Heart right ventricle (tissue), 16 donors: ENCODE measurements at regions not wholly inside any gene's neighbourhood (a gene's known extent, or its start where the extent isn't known, plus 50 kb on each side); places are given as distances from the start of the nearest gene placed in this dataset.

Experiments used
- ATAC-seq, 8 donors: fragments of 200-7000 bp; cut with Tn5 transposase; one replicate each; pipeline ENCODE4 v1.9.1; 2020; ENCODE audit warnings: mild to moderate bottlenecking in 8 of 8, moderate library complexity in 8 of 8, moderate number of reproducible peaks in 1 of 8
- DNase-seq, 2 donors: peaks; one replicate each; pipeline ENCODE4 v3.0.0-alpha.2; 2020
- H3K27ac ChIP-seq, 10 donors: fragments of 200-600 bp; sonication (generic) in 2 of 10; one replicate each; pipeline versions ENCODE4 v1.5.0 to v1.8.0; 2020 to 2022; ENCODE audit warnings: mild to moderate bottlenecking in 3 of 10
- H3K27me3 ChIP-seq, 7 donors: fragments of 200-600 bp; one replicate each; pipeline ENCODE4 v1.8.0; 2021 to 2022; ENCODE audit warnings: mild to moderate bottlenecking in 2 of 7
- H3K36me3 ChIP-seq, 9 donors: fragments of 200-600 bp; sonication (generic) in 1 of 9; one replicate each; pipeline versions ENCODE4 v1.5.0 to v1.8.0; 2020 to 2022; ENCODE audit warnings: mild to moderate bottlenecking in 2 of 9
- H3K4me1 ChIP-seq, 9 donors: fragments of 200-600 bp; sonication (generic) in 1 of 9; one replicate each; pipeline versions ENCODE4 v1.5.0 to v1.8.0; 2020 to 2022; ENCODE audit warnings: mild to moderate bottlenecking in 4 of 9
- H3K4me3 ChIP-seq, 10 donors: fragments of 200-600 bp; sonication (generic) in 2 of 10; one replicate each; pipeline versions ENCODE4 v1.5.0 to v1.8.0; 2020 to 2022; ENCODE audit warnings: mild to moderate bottlenecking in 7 of 10, moderate library complexity in 2 of 10
- H3K9me3 ChIP-seq, 11 donors: fragments of 200-600 bp in 10 of 11; sonication (generic) in 2 of 11; one replicate each; pipeline versions ENCODE4 v1.5.0 to v1.8.0; 2013 to 2022; ENCODE audit warnings: mild to moderate bottlenecking in 2 of 11, control low read depth in 1 of 11, moderate library complexity in 1 of 11
- whole genome bisulfite sequencing, 2 donors: extraction: QIAGEN DNeasy Blood & Tissue Kit; methylation state at CpG; one replicate each; pipeline ENCODE4 v1.1.7; 2013; ENCODE audit warnings: inconsistent platforms in 1 of 2; 5-methylcytosine and 5-hydroxymethylcytosine counted together
- intact Hi-C, 10 donors: fragments of 100-400 bp; cut with DNase I; formaldehyde crosslinking; loops; one replicate each; pipeline versions ENCODE4 v1.11.1 to v1.14.2; 2022
- TF ChIP-seq, protein P1 (sequence below), 9 donors: fragments of 200-600 bp; sonication (generic) in 2 of 9; IDR thresholded peaks; one replicate each; pipeline versions ENCODE4 v1.5.0 to v1.8.0; 2021 to 2022; ENCODE audit warnings: antibody characterized with exemption in 9 of 9, mild to moderate bottlenecking in 5 of 9, moderate library complexity in 1 of 9
- donor health status: Arrhythmogenic right ventricular cardiomyopathy.
- donor health status: ischemic (EF 13 %, LVEDD 7.1; RV severe dilation, severe dysfunction).
- donor health status: healthy with polysubstance abuse.
- donor health status: DM: no; HTN: yes; CAD: no.
- donor health status: DM: no; HTN: no; CAD: no.
- donor health status: ischemic (EF 25% LVEDD 6.9; RV normal size, moderate dysfunction).
- donor health status: ischemic (EF 25% LVEDD 5.7; RV mildly dilated, moderate dysfunction).
- donor health status: healthy.
- donor health status: DM: yes; HTN: yes; CAD: no.
- donor health status: Ischemic cardiomyopathy.
- donor health status: ischemic (EF 35%, LVEDD 5.7; RV mildly dilated, moderate dysfunction).
- donor health status: nonischemic (EF 11% LVEDD 7.7; RV severe dilation, severe dysfunction).
- donor health status: DM: yes; HTN: yes; CAD: no.
- donor health status: PGD.
- donor health status: ischemic (EF 29% LVEDD 5.4; RV normal size, mild dysfunction).
- donor health status: nonischemic (EF 23%, LVEDD 6.1; RV moderate dilation, normal function).

DNA sequence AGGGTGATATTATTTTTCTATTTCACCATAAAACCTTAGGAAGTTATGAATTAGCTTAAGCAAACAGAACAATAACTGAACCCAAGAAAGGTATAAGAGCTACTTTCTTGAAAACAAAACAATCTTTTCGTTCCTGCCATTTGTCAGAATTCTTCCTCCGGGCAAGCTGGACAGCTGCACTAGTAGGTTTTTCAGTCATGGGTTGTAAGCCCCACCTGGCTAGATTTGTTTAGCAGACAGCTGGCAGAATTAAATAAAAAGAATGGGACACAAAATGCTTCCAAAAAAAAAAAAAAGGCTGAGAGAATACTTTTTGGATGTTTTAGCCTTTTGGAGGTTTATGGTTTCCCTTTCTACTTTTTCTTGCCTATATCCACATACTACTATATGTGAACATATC, 694.1 kb downstream of the ARHGAP15 start:
- no peaks in the 10 kb centered on the region for H3K9me3 ChIP-seq
- 68 to 69% methylated on average over 2 of the region's 2 CpGs for WGBS, 2 donors
- intact Hi-C loops: no loop called here
- H3K4me1 ChIP-seq: peaks cover 0 to 5% (median 0%) of the 10 kb centered on the region in 9 donors
- no peaks in the 10 kb centered on the region for H3K27me3 ChIP-seq
- no peak for DNase-seq
- TF ChIP-seq, protein P1, sequence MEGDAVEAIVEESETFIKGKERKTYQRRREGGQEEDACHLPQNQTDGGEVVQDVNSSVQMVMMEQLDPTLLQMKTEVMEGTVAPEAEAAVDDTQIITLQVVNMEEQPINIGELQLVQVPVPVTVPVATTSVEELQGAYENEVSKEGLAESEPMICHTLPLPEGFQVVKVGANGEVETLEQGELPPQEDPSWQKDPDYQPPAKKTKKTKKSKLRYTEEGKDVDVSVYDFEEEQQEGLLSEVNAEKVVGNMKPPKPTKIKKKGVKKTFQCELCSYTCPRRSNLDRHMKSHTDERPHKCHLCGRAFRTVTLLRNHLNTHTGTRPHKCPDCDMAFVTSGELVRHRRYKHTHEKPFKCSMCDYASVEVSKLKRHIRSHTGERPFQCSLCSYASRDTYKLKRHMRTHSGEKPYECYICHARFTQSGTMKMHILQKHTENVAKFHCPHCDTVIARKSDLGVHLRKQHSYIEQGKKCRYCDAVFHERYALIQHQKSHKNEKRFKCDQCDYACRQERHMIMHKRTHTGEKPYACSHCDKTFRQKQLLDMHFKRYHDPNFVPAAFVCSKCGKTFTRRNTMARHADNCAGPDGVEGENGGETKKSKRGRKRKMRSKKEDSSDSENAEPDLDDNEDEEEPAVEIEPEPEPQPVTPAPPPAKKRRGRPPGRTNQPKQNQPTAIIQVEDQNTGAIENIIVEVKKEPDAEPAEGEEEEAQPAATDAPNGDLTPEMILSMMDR (IDR thresholded peaks at IDR 0.05): no peak
- no peaks in the 10 kb centered on the region for H3K36me3 ChIP-seq
- H3K27ac ChIP-seq: no peak overlapping the region
- ATAC-seq: no peak
- no peak overlapping the region for H3K4me3 ChIP-seq

DNA sequence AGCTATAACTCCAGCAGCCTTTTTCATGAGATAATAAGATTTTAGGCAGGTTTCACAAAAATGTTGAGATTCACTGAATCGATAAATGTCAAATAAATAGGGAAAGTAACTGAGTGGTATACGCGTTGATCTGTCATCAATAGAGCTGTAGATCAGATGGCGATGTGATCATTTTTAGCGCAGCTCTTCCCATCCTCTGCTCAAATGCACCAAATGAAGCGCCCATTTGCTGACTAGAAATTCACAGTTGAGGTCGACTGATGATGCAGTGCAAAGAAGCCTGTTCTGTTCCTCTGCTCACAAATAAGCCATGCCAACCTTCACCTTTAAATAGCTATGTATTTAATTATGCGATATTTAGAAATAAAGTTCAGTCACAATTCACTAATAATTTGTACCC, 693.5 kb downstream of the ARHGAP15 start:
- Histone ChIP-seq H3K27ac (no peak overlapping the region), H3K9me3 (no peaks in the 10 kb centered on the region), H3K4me1 (peaks cover 0 to 5% (median 0%) of the 10 kb centered on the region in 9 donors), H3K36me3 (no peaks in the 10 kb centered on the region), H3K27me3 (no peaks in the 10 kb centered on the region), H3K4me3 (no peak overlapping the region)
- WGBS, 2 donors: 96 to 98% methylated on average over 8 of the region's 8 CpGs
- TF ChIP-seq, protein P1 (IDR thresholded peaks at IDR 0.05): no peak
- ATAC-seq: no peak
- intact Hi-C loops: no loop called here
- DNase-seq: no peak

DNA sequence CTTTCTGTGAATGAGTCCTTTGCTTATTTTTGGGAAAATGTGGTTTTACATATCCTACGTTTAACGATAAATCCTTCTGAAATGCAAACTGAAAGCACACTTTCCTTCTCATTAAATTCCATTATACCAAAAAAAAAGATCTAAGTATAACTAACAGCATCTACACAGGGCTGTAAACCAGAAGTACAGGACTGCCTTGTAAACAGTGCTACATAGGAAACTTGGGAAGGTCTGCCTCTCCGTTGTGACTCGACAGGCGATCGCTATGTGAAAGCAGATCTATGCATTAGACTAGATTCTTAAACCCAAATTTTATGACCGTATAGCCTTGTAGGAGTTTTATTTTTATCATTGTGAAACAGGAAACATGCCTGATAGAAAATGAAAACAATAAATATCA, 690.5 kb downstream of the ARHGAP15 start:
- no peak overlapping the region for H3K27ac ChIP-seq
- no peak overlapping the region for H3K4me3 ChIP-seq
- no peaks in the 10 kb centered on the region for H3K9me3 ChIP-seq
- ATAC-seq (no peak), DNase-seq (no peak)
- TF ChIP-seq, protein P1 (IDR thresholded peaks at IDR 0.05): no peak
- WGBS, 2 donors: 85 to 86% methylated on average over 7 of the region's 7 CpGs
- H3K27me3 ChIP-seq: no peaks in the 10 kb centered on the region
- no peaks in the 10 kb centered on the region for H3K36me3 ChIP-seq
- peaks cover 0 to 5% (median 0%) of the 10 kb centered on the region in 9 donors for H3K4me1 ChIP-seq
- intact Hi-C loops: no loop called here

DNA sequence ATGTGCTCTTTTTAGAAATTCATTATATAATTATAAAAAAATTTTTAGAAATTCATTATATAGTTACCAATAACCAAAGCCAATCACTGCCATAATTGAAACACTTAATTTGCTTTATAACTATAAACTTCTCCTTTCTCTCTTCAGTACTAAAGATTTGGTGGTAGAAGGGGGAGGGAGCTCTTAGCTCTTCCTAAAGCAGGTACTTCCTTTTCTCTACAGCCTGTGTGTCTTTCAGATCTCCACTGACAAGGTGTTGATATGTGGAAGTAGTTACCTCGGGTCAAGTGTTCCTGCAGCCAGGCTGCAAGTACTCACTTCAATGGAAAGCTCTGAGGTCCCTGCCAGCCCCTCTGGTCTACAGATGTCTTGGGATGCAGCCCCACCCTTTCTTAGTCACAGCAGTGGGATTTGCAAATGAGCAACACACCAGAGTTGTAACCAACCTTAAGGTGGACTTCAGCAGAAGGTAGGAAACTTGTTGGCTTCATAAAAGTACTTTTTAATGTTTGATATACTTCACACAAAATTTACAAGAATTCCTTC, 690.0 kb downstream of the ARHGAP15 start:
- no peak for ATAC-seq
- Histone ChIP-seq H3K27me3 (no peaks in the 10 kb centered on the region), H3K27ac (no peak overlapping the region), H3K9me3 (no peaks in the 10 kb centered on the region), H3K4me3 (no peak overlapping the region), H3K36me3 (no peaks in the 10 kb centered on the region), H3K4me1 (peaks cover 0 to 4% (median 0%) of the 10 kb centered on the region in 9 donors)
- 15 to 22% methylated on average over 1 of the region's 1 CpG for WGBS, 2 donors
- DNase-seq: no peak
- TF ChIP-seq, protein P1 (IDR thresholded peaks at IDR 0.05): no peak
- intact Hi-C loops: no loop called here
